ENCODE measurements at regions not wholly inside any gene's neighbourhood (a gene's known extent, or its start where the extent isn't known, plus 50 kb on each side); places are given as distances from the start of the nearest gene placed in this dataset.

- TF ChIP-seq CTCF (IDR thresholded peaks at IDR 0.05; ENCODE audit: low read depth, low read length) (no peak), EZH2phosphoT487 (IDR thresholded peaks at IDR 0.05; ENCODE audit: low read depth) (no peak)
Measured at GRCh38 chr4:126687655-126688358, 945.0 kb upstream of the INTU start.
